Keratinocyte (primary cell): ENCODE measurements at regions not wholly inside any gene's neighbourhood (a gene's known extent, or its start where the extent isn't known, plus 50 kb on each side); places are given as distances from the start of the nearest gene placed in this dataset.

Source experiments
- DNase-seq: peaks from one replicate; pipeline ENCODE4 v3.0.0-alpha.2; 2011; ENCODE audit warnings: low read depth, missing footprints, low spot score
- FAIRE-seq: peaks from 2 replicates; lab custom pipeline; 2011; peaks lifted over from hg19 to GRCh38; lab: Jason Lieb, UNC
- H2AFZ ChIP-seq: 2 replicates; pipeline ENCODE4 v1.6.0; 2012; ENCODE audit warnings: low read length, control low read depth, inconsistent platforms; ENCODE audit not compliant: control insufficient read depth
- H3K27ac ChIP-seq: 2 replicates; pipeline ENCODE4 v1.5.1; 2011; ENCODE audit warnings: low read length; ENCODE audit not compliant: control insufficient read depth, insufficient read depth
- H3K27me3 ChIP-seq: 3 replicates; pipeline ENCODE4 v1.6.0; 2011; ENCODE audit warnings: low read length; ENCODE audit not compliant: control insufficient read depth, insufficient read depth; ENCODE audit errors: extremely low read depth
- H3K36me3 ChIP-seq, 2 experiments: 2 replicates in 1 of 2; 3 replicates in 1 of 2; pipeline ENCODE4 v1.5.1; 2011; ENCODE audit warnings: low read length in 2 of 2, mild to moderate bottlenecking in 1 of 2; ENCODE audit not compliant: control insufficient read depth in 2 of 2, insufficient read depth in 2 of 2; ENCODE audit errors: extremely low read depth in 1 of 2
- H3K4me1 ChIP-seq: 3 replicates; pipeline ENCODE4 v1.5.1; 2011; ENCODE audit warnings: low read length; ENCODE audit not compliant: control insufficient read depth, insufficient read depth; ENCODE audit errors: extremely low read depth
- H3K4me2 ChIP-seq: 3 replicates; pipeline ENCODE4 v1.6.0; 2011; ENCODE audit warnings: low read depth, low read length; ENCODE audit not compliant: control insufficient read depth, insufficient read depth; ENCODE audit errors: extremely low read depth
- H3K4me3 ChIP-seq, 3 experiments: fragments of 200-600 bp in 1 of 3; sonication (generic) in 1 of 3; 2 replicates in 2 of 3; 3 replicates in 1 of 3; pipeline ENCODE4 v1.5.1; 2011 to 2016; ENCODE audit warnings: low read length in 3 of 3, mild to moderate bottlenecking in 3 of 3, control low read depth in 2 of 3, inconsistent platforms in 1 of 3, low read depth in 1 of 3, mixed read lengths in 1 of 3, mixed run types in 1 of 3, moderate library complexity in 1 of 3; ENCODE audit not compliant: control insufficient read depth in 2 of 3, insufficient read depth in 2 of 3; ENCODE audit errors: extremely low read depth in 1 of 3
- H3K79me2 ChIP-seq: 2 replicates; pipeline ENCODE4 v1.6.0; 2012; ENCODE audit warnings: low read length; ENCODE audit not compliant: control insufficient read depth, insufficient read depth
- H3K9ac ChIP-seq: 3 replicates; pipeline ENCODE4 v1.6.0; 2011; ENCODE audit warnings: low read length; ENCODE audit not compliant: control insufficient read depth, insufficient read depth; ENCODE audit errors: extremely low read depth
- H3K9me1 ChIP-seq: 3 replicates; pipeline ENCODE4 v1.6.0; 2011; ENCODE audit warnings: low read length; ENCODE audit not compliant: control insufficient read depth, insufficient read depth; ENCODE audit errors: extremely low read depth
- H3K9me3 ChIP-seq: 2 replicates; pipeline ENCODE4 v1.5.1; 2012; ENCODE audit warnings: low read depth, low read length; ENCODE audit not compliant: control insufficient read depth
- H4K20me1 ChIP-seq: 3 replicates; pipeline ENCODE4 v1.6.0; 2011; ENCODE audit warnings: low read length; ENCODE audit not compliant: control insufficient read depth, insufficient read depth; ENCODE audit errors: extremely low read depth
- CTCF ChIP-seq, 3 experiments: IDR thresholded peaks in 1 of 3; conservative IDR thresholded peaks in 1 of 3; optimal IDR thresholded peaks in 1 of 3; 2 replicates in 2 of 3; 3 replicates in 1 of 3; pipeline versions ENCODE3 to v1.5.1; 2011; ENCODE audit warnings: low read length in 3 of 3, mild to moderate bottlenecking in 3 of 3, moderate library complexity in 2 of 3, control low read depth in 1 of 3, inconsistent platforms in 1 of 3; ENCODE audit not compliant: insufficient read depth in 2 of 3; ENCODE audit errors: extremely low read depth in 1 of 3
- EZH2 ChIP-seq: IDR thresholded peaks from one replicate; pipeline ENCODE4 v1.6.1; 2012; ENCODE audit warnings: inconsistent platforms, mild to moderate bottlenecking, low read length, moderate library complexity
- dilution Hi-C: fragments of 300-500 bp; cut with MboI; formaldehyde crosslinking; loops from one replicate; pipeline ENCODE4 v1.7.0; 2020; ENCODE audit warnings: low sequenced_read_pairs; ENCODE audit not compliant: extremely low pct_ligation_motif_present

- Histone ChIP-seq H3K4me2 (no peak overlapping the region), H3K36me3 (no peaks in the 10 kb centered on the region), H2AFZ (no peak overlapping the region), H4K20me1 (no peaks in the 10 kb centered on the region), H3K4me3 (no peak overlapping the region), H3K27me3 (no peaks in the 10 kb centered on the region), H3K4me1 (no peaks in the 10 kb centered on the region), H3K9me1 (no peaks in the 10 kb centered on the region), H3K9me3 (no peaks in the 10 kb centered on the region), H3K79me2 (no peaks in the 10 kb centered on the region), H3K27ac (no peak overlapping the region), H3K9ac (no peak overlapping the region)
- TF ChIP-seq CTCF (optimal IDR thresholded peaks at IDR 0.05 in 1 of 3, IDR thresholded peaks at IDR 0.05 in 1 of 3, conservative IDR thresholded peaks at IDR 0.05 in 1 of 3; ENCODE audit: extremely low read depth in 1 of 3, insufficient read depth in 2 of 3, low read length in 3 of 3): peak; percentile 20 to 37 (median 30)
- TF ChIP-seq EZH2: no peak
- FAIRE-seq (no peak), DNase-seq (no peak)
- dilution Hi-C loops: no loop called here
Observed at GRCh38 chr1:57770772-57771171, 346.9 kb upstream of the DAB1 start.

GRCh38 chr1:57770236-57770635, 346.4 kb upstream of the DAB1 start:
- H4K20me1 ChIP-seq: no peaks in the 10 kb centered on the region
- FAIRE-seq (no peak), DNase-seq (no peak)
- H3K9ac ChIP-seq: no peak overlapping the region
- no peak overlapping the region for H3K27ac ChIP-seq
- H3K79me2 ChIP-seq: no peaks in the 10 kb centered on the region
- H3K27me3 ChIP-seq: no peaks in the 10 kb centered on the region
- no peaks in the 10 kb centered on the region for H3K9me1 ChIP-seq
- H3K4me3 ChIP-seq: no peak overlapping the region
- H3K4me2 ChIP-seq: no peak overlapping the region
- no peaks in the 10 kb centered on the region for H3K4me1 ChIP-seq
- dilution Hi-C loops: no loop called here
- H3K36me3 ChIP-seq: no peaks in the 10 kb centered on the region
- no peak for TF ChIP-seq CTCF (optimal IDR thresholded peaks at IDR 0.05 in 1 of 3, IDR thresholded peaks at IDR 0.05 in 1 of 3, conservative IDR thresholded peaks at IDR 0.05 in 1 of 3; ENCODE audit: extremely low read depth in 1 of 3, insufficient read depth in 2 of 3, low read length in 3 of 3)
- no peak for TF ChIP-seq EZH2
- H3K9me3 ChIP-seq: no peaks in the 10 kb centered on the region
- no peak overlapping the region for H2AFZ ChIP-seq
